C1 segment of cervical spinal cord (tissue), 14 donors: ENCODE measurements at regions not wholly inside any gene's neighbourhood (a gene's known extent, or its start where the extent isn't known, plus 50 kb on each side); places are given as distances from the start of the nearest gene placed in this dataset.
"Not testable (repeated sequence)": the region's sequence is repeated elsewhere in the genome, so short reads cannot be mapped to it uniquely, and the experiment has no call there.

Experiments
- DNase-seq, 14 donors: peaks; one replicate each; lab custom pipeline; 2025; lab: John Stamatoyannopoulos, UW

DNA sequence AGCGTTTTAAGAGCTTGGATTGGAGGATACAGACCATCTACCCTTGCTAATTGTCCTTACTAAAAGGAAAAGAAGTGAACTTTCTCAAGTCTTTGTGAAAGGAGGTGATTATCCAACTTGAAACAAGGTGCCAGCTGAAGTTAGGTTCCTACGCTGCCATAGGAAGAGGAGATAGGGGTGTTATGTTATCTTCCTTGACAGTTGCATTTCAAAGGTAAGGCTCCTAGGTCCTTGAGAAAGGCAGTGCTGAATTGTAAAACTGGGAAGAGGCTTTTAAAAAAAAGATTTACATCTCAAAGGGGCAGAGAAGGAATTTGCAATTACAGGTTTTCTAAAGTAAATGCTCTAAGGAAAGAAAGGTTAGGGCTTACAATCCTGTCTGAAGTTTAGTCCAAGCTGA lies 810.2 kb upstream of the LRATD1 start:
- no peak for DNase-seq

GRCh38 chr2:13826314-13826853 lies 806.1 kb upstream of the LRATD1 start:
- DNase-seq = no peak

GRCh38 chr2:13858626-13859025 lies 773.9 kb upstream of the LRATD1 start:
- DNase-seq = no peak

GRCh38 chr2:13868275-13868674 lies 764.2 kb upstream of the LRATD1 start:
- not testable (repeated sequence) for DNase-seq

- DNase-seq = no peak
Measured at GRCh38 chr2:13876491-13877037, 756.0 kb upstream of the LRATD1 start.

DNA sequence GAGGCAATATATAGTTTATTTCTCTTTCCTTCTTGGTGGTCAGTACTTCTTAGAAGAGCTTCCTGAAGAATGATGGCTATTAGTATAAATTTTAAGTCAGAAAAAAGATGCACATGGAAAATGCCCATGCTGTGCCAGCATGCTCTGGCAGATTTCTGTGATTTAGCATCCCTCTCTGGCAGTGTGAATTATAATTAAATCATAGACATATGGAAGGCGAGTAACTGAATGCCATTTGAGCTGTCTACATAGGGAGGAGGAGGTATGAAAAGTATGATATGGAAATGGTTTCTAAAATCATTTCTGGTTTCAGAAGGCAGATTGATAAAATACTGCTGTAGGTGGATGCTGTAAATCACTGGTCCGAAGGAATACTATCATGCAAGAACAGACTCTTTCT lies 754.9 kb upstream of the LRATD1 start:
- no peak for DNase-seq

DNA sequence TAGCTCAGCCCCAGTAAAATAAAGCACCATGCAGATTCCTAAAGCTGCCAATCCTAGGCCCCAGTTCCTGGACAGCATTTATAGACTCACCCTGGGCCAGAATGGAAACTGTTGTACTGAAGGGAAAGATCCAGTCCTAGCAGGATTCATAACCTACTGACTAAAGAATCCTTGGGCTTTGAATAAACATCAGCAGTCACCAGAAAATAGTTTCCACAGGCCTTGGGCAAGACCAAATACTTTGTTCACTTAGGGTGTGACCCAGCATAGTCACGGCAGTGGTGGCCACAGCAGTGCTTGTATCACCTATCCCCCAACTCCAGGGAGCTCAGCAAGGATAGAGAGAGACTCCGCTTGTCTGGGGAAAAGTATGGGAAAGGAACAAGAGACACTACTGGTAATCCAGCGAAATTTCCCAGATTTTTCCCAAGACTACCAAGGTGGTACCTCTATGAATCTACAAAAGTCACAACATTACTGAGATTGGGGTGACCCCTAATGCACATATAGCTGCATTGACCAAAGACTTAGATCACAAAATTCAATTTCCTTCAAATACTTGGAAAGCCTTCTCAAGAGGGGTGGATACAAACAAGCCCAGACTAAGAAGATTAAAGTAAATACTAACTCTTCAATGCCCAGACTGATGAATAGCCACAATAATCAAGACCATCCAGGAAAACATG lies 748.1 kb upstream of the LRATD1 start:
- DNase-seq = no peak

DNA sequence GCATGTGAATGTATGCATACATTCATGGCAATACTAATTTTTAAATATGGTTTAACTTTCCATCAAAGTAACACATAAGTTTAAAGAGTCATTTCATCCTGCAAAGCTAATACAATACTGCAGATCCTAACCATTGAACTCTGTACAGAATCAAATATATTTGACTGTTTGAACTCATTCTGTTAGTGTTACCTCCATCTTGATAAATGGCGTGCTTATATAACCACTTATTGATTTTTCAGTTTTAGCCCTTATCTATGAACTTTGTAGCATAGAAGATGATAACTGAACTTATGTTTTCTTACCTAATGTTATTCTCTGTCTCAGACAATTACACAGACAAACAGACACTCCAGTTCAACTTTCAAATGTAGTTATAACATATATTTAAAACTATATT lies 731.0 kb upstream of the LRATD1 start:
- no peak for DNase-seq

- no peak for DNase-seq
Measured at GRCh38 chr2:13905831-13906230, 726.7 kb upstream of the LRATD1 start.

GRCh38 chr2:13916066-13916465 lies 716.5 kb upstream of the LRATD1 start:
- no peak for DNase-seq

DNA sequence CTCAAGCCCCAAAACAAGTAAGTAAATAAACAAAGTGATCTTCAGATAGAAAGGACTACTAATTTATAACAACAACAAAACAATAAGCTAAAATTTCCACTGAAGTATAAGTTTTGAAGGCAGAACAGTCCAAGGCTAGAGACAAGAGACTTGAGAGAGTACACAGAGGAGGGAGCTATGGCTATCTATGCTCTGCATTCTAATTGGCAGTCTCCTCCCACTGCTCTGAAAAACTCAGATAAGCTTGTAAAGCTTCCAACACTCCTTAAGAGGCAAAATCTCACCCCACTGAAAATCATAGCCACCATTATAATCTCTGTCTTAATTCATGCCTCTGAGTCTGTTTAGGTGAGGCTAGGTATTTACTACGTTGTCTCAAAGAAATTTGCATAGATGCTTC lies 714.6 kb upstream of the LRATD1 start:
- no peak for DNase-seq

DNA sequence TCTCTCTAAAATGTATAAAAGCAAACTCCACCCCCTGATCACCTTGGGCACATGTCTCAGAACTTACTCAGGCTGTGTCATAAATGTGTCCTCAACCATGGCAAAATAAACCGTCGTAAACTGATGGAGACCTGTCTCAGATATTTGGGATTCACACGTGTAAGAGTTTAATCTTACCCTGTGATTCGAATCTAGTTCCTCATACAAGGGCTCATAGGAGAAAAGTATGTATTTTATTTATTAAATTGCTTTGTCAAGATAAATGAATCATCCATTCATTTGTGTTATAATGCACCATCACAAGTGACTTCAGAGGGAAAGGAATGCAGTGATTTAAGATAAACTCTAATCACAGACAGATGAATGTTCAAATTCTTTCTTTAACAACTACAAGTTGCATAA lies 712.5 kb upstream of the LRATD1 start:
- DNase-seq = no peak

DNA sequence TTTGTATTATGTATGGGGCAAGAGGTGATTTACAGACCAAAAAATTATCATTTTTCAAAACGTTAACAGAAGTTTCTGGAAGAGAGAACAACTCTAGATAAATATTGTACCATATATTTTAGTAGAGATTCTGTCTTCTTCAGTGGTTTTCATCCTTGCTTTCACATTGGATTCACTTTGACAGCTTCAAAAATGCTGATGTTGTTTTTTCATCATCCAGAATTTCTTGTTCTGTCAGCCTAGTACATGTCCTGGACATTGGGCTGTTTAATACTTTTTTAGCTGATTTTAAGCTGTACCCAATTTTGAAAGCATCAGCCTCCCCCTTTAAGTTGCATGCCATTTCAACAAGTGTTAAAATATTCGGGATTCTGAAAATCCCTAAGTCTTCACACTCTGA lies 711.3 kb upstream of the LRATD1 start:
- no peak for DNase-seq

DNA sequence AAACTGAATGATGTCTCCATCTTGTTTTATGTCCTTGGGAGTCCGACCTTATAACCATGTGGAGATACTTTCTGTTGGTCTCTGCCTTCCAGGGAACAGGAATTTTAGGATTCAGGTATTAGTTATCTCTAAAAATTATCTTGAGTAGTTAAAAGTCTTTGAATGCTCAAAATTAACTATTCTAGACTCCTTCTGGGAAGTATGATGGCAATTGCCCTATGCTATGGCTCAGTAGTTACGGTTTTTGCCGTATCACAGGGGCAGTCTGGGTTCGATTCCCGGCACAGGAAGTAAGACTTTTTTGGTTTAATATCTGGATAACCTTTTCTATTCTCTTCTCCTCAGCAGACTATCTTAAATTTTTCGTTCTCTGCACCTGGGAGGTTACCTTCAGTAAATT lies 708.7 kb upstream of the LRATD1 start:
- DNase-seq = no peak

GRCh38 chr2:13942111-13942510 lies 690.4 kb upstream of the LRATD1 start:
- DNase-seq = no peak

DNA sequence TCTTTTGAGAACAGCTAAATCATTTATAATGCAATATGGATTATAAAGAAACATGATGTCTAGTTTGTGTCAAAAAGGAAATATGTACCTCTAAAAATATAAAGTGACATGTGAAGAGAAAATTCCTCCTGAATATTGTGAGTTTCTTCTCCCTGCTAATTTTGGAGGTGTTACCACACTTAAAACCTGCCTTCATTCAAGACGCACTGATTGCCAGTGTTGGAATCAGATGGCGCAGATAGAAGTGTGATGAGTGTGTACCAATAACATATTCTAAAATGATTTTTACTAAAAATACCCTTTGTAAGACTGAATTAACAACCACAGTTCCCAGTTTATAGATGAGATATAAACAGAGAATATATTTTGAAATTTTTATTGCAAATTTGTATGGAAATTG lies 681.8 kb upstream of the LRATD1 start:
- no peak for DNase-seq

DNA sequence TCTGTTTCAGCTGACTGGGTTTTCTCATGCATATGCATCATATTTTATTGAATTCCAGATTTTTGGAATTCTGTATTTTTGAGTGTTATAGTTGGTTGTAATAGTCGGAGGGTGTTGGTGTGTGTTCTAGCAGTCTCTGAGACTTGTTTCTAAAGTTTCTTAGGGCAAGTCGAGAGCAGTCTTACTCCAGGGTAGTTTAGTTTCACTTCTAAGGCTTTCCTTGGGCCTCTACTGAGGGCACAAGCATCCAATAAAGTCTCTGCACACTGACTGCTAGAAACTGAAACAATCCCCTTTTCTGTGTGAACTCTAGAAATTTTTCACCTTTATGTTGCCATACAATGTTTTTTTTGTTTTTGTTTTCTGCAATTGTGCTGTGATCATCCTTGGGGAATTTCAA lies 663.7 kb upstream of the LRATD1 start:
- no peak for DNase-seq

GRCh38 chr2:13986119-13986720 lies 646.3 kb upstream of the LRATD1 start:
- no peak for DNase-seq

DNA sequence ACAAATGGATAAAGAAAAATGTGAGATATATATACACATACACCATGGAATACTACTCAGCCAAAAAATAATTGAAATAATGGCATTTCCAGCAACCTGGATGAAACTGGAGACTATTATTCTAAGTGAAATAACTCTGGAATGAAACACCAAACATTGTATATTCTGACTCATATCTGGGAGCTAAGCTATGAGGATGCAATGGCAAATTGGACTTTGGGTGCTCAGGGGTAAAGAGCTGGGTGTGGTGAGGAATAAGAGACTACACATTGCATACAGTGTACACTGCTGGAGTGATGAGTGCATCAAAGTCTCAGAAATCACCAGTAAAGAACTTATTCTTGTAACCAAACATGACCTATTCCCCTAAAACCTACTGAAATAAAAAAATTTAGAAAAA lies 636.0 kb upstream of the LRATD1 start:
- no peak for DNase-seq

GRCh38 chr2:14011190-14011589 lies 621.3 kb upstream of the LRATD1 start:
- DNase-seq = no peak

GRCh38 chr2:14015113-14015630 lies 617.3 kb upstream of the LRATD1 start:
- no peak for DNase-seq

GRCh38 chr2:14016289-14016955 lies 616.1 kb upstream of the LRATD1 start:
- DNase-seq = no peak
